ENCODE measurements at regions not wholly inside any gene's neighbourhood (a gene's known extent, or its start where the extent isn't known, plus 50 kb on each side); places are given as distances from the start of the nearest gene placed in this dataset.

DNA sequence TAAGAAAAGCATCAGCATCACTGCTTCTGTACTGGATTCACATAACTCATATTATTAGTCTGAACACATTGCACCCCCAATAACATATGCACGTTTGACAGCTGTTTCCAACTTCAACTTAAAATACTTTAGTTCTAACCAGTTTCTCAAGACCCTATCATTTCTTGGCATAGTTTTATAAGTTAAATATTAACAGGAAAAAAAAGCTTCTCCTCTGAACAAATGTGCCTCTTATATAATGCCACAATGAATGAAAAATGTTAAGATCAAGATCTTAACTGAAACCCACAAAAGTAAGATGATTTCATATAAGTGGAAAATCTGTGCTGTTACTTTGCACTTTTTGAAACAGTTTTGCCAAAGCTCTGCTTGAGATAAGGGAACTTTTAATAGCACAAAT, 652.8 kb upstream of the FAM241A start:
- Histone ChIP-seq H3K9me3 (replicated peaks in 1 of 3) (no peaks in the 10 kb centered on the region), H3K4me1 (replicated peaks in 1 of 2) (no peaks in the 10 kb centered on the region), H3K27ac (no peak overlapping the region), H3K36me3 (replicated peaks in 1 of 2) (no peaks in the 10 kb centered on the region), H3K4me3 (no peak overlapping the region), H3K27me3 (no peaks in the 10 kb centered on the region)
- 19 to 31% (median 25%) methylated on average over 1 of the region's 1 CpG for WGBS, 4 donors
- no peak for TF ChIP-seq POLR2A (IDR thresholded peaks at IDR 0.05)
- no peak for TF ChIP-seq CTCF (IDR thresholded peaks at IDR 0.05)
- DNase-seq, result no peak
- intact Hi-C loops (cut with DNase I), result no loop called here

- H3K36me3 ChIP-seq (replicated peaks in 1 of 2), result no peaks in the 10 kb centered on the region
- no peaks in the 10 kb centered on the region for H3K9me3 ChIP-seq (replicated peaks in 1 of 3)
- H3K27me3 ChIP-seq, result no peaks in the 10 kb centered on the region
- 50 to 61% (median 57%) methylated on average over 2 of the region's 2 CpGs for WGBS, 4 donors
- no peak for DNase-seq
- intact Hi-C loops (cut with DNase I), result no loop called here
- H3K4me1 ChIP-seq (replicated peaks in 1 of 2), result no peaks in the 10 kb centered on the region
- H3K27ac ChIP-seq, result no peak overlapping the region
- TF ChIP-seq POLR2A (IDR thresholded peaks at IDR 0.05) (no peak), CTCF (IDR thresholded peaks at IDR 0.05) (no peak)
- H3K4me3 ChIP-seq, result no peak overlapping the region
Measured at GRCh38 chr4:111494471-111494870, 650.8 kb upstream of the FAM241A start.

DNA sequence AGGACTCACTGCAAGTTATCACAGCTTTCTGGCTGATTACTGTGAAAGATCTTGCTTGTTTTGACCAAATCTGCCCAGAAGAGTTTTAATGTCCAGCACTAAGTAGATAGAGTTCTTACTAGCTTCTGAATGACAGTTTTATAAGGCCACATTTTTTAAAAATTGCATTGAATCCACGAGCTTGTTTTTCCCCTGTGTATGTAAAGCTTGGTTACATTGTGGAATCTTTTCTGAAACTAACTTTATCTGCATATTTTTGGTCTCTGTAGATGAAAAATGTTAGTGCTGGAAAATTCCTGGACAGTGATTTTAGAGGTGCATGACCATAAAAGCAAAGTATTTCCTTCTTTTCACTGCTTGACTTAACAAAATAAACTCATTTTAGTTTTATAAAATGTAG, 650.3 kb upstream of the FAM241A start:
- Histone ChIP-seq H3K27ac (no peak overlapping the region), H3K36me3 (replicated peaks in 1 of 2) (no peaks in the 10 kb centered on the region), H3K4me3 (no peak overlapping the region), H3K9me3 (replicated peaks in 1 of 3) (no peaks in the 10 kb centered on the region), H3K27me3 (no peaks in the 10 kb centered on the region), H3K4me1 (replicated peaks in 1 of 2) (no peaks in the 10 kb centered on the region)
- no peak for DNase-seq
- 15 to 27% (median 22%) methylated on average over 1 of the region's 1 CpG for WGBS, 4 donors
- TF ChIP-seq CTCF (IDR thresholded peaks at IDR 0.05) (no peak), POLR2A (IDR thresholded peaks at IDR 0.05) (no peak)
- intact Hi-C loops (cut with DNase I), result no loop called here

DNA sequence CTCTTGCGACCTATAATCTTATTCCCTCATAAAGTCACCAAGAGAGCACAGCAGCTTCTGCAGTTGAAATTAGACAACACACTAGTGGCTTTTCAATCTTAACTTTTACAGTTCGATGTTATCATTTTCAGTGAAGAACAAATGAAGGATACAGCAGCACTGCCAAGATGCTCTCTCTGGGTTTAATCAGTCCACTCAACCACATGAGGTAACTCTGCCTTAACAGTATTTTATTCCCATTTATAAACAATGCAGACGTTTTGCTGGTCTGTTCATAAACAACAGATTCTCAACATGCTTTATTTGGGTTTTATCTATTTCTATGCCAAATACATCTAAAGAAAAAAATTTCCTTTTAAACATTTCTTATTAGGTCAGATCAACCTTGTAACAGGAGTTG, 646.0 kb upstream of the FAM241A start:
- DNase-seq, result no peak
- H3K27ac ChIP-seq, result no peak overlapping the region
- intact Hi-C loops (cut with DNase I), result no loop called here
- 40 to 50% (median 46%) methylated on average over 3 of the region's 3 CpGs for WGBS, 4 donors
- no peaks in the 10 kb centered on the region for H3K4me1 ChIP-seq (replicated peaks in 1 of 2)
- no peak overlapping the region for H3K4me3 ChIP-seq
- TF ChIP-seq CTCF (IDR thresholded peaks at IDR 0.05) (no peak), POLR2A (IDR thresholded peaks at IDR 0.05) (no peak)
- H3K27me3 ChIP-seq, result no peaks in the 10 kb centered on the region
- no peaks in the 10 kb centered on the region for H3K36me3 ChIP-seq (replicated peaks in 1 of 2)
- no peaks in the 10 kb centered on the region for H3K9me3 ChIP-seq (replicated peaks in 1 of 3)
